ENCODE measurements at regions not wholly inside any gene's neighbourhood (a gene's known extent, or its start where the extent isn't known, plus 50 kb on each side); places are given as distances from the start of the nearest gene placed in this dataset.

DNA sequence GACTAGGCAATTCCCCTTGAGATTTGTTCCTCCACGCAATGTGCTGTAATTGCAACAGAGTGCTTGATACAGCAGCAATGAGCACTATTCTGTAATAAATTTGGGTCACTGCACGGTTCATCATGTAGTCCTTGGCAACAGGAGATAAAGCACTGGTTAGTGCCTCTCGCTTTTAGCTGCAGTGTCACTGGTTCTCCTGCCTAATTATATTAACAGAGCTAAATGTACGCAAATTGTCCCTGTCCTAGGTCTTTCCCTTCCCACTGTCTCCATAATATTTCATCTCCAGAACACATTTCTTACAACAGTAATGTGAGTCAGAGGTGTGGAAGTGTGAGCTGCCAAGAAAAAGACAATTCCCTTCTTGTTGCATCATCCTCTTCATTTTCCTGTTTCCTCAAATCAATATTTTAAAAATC is 553.1 kb downstream of the ZNF608 start:
- TF ChIP-seq, protein P1, sequence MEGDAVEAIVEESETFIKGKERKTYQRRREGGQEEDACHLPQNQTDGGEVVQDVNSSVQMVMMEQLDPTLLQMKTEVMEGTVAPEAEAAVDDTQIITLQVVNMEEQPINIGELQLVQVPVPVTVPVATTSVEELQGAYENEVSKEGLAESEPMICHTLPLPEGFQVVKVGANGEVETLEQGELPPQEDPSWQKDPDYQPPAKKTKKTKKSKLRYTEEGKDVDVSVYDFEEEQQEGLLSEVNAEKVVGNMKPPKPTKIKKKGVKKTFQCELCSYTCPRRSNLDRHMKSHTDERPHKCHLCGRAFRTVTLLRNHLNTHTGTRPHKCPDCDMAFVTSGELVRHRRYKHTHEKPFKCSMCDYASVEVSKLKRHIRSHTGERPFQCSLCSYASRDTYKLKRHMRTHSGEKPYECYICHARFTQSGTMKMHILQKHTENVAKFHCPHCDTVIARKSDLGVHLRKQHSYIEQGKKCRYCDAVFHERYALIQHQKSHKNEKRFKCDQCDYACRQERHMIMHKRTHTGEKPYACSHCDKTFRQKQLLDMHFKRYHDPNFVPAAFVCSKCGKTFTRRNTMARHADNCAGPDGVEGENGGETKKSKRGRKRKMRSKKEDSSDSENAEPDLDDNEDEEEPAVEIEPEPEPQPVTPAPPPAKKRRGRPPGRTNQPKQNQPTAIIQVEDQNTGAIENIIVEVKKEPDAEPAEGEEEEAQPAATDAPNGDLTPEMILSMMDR (IDR thresholded peaks at IDR 0.05), result no peak
- no peak for TF ChIP-seq POLR2A (IDR thresholded peaks at IDR 0.05)

Data from lower leg skin (tissue), 3 donors.